ENCODE measurements at regions not wholly inside any gene's neighbourhood (a gene's known extent, or its start where the extent isn't known, plus 50 kb on each side); places are given as distances from the start of the nearest gene placed in this dataset.
"Not testable (repeated sequence)": the region's sequence is repeated elsewhere in the genome, so short reads cannot be mapped to it uniquely, and the experiment has no call there.

DNA sequence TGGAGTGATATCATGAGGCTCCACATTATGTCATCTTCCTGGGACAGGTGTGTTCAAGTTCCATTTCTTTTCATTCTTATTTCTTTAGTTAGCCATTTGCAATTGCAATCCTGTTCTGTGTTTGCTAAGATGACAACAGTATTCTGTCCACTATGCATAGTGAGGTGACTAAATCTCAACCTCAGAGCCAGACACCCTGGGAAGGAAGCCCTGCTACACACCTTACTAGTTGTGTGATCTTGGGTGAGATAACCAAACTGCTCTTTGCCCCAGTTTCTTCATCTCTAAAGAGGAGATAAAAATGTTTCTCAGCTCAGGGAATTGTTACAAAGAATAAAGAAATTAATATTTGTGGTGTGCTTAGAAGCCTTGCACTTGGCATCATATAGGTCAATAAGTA, 215.1 kb upstream of the RPS23 start:
- DNase-seq (ENCODE audit: low spot score), result no peak

GRCh38 chr5:82491397-82491796, 213.2 kb upstream of the RPS23 start:
- DNase-seq (ENCODE audit: low spot score), result no peak

DNA sequence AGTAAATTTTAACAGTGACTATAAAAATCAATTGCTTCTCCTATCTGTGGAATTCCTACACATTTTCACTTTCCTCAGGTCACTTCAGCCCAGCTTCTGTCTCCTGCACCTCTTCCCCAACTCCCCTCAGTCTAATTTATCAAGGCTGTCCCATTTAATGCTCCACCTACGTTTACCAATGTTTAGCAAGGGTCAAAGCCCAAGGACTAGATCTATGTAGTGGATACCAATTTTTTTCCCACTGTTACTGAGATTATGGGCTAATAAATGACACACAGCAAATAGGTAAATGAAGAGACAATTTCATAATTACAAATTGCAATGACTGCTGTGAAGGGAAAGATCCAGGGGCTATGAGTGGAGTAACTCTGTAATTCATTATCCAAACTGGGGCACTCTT, 211.5 kb upstream of the RPS23 start:
- DNase-seq (ENCODE audit: low spot score), result no peak

- no peak for DNase-seq (ENCODE audit: low spot score)
Observed at GRCh38 chr5:82487131-82487530, 209.0 kb upstream of the RPS23 start.

GRCh38 chr5:82480331-82480730, 202.2 kb upstream of the RPS23 start:
- DNase-seq (ENCODE audit: low spot score), result no peak

DNA sequence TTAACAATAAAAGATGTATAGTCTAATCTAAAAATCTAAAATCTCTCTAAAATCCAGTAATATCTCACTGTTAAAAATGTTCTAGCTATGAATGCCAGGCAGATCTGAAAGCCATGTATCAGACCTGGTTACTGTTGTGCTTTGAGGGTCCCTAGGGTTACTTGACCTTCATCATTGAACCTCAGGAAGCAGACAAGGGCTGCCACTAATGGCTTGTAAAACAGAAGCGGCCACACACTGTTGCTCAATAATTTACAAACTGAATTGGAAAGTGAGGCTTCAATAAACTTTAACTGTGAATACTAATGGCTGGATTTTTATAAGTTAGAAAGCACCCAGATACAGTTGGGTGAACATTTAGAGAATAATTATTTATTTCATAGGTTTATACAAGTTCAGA, 198.0 kb upstream of the RPS23 start:
- no peak for DNase-seq (ENCODE audit: low spot score)

- no peak for DNase-seq (ENCODE audit: low spot score)
Observed at GRCh38 chr5:82473262-82473661, 195.1 kb upstream of the RPS23 start.

- DNase-seq (ENCODE audit: low spot score), result no peak
Observed at GRCh38 chr5:82470185-82470994, 192.2 kb upstream of the RPS23 start.

GRCh38 chr5:82466986-82467561, 188.9 kb upstream of the RPS23 start:
- DNase-seq (ENCODE audit: low spot score), result no peak

DNA sequence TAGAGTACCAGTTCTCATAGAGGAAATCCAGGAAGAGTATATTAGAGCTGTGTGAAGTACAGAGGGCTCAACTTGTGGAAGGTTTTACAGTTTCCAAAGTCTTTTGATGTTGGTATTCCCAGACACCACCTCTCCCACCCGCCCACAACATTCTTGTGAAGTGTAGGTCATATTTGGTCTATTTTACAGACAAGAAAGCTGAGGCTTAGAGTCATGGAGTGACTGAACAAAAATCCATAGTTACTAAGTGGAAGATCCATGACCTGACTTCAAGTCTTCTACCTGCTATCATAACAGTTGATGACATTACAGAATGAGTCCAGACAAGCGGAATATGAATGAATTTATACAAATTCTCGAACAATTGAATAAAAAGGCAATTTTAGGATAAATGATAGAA, 187.1 kb upstream of the RPS23 start:
- DNase-seq (ENCODE audit: low spot score), result no peak

- DNase-seq (ENCODE audit: low spot score), result no peak
Observed at GRCh38 chr5:82459626-82460025, 181.5 kb upstream of the RPS23 start.

- not testable (repeated sequence) for DNase-seq (ENCODE audit: low spot score)
Observed at GRCh38 chr5:82455317-82455716, 177.2 kb upstream of the RPS23 start.

- no peak for DNase-seq (ENCODE audit: low spot score)
Observed at GRCh38 chr5:82448374-82448773, 170.2 kb upstream of the RPS23 start.

DNA sequence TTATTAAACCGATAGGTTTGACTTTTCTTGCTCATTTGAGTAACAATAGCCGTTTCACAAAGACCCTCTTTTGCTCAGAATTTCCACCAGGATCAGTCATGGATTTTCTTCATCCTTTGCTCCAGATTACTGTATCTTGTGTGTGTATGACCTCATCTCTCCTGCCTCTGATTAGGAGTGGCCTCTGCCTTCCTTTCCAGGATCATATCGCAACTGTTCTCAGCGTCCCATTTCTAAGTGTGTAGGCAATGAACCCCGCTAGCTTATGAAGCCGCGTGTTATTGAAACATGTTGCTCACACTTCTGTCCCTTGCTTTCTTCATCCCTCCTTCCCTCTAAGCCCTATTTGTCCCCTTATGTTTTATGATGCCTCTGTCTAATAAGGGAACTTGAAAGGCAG, 169.8 kb upstream of the RPS23 start:
- DNase-seq (ENCODE audit: low spot score), result no peak

GRCh38 chr5:82446809-82447208, 168.7 kb upstream of the RPS23 start:
- no peak for DNase-seq (ENCODE audit: low spot score)

DNA sequence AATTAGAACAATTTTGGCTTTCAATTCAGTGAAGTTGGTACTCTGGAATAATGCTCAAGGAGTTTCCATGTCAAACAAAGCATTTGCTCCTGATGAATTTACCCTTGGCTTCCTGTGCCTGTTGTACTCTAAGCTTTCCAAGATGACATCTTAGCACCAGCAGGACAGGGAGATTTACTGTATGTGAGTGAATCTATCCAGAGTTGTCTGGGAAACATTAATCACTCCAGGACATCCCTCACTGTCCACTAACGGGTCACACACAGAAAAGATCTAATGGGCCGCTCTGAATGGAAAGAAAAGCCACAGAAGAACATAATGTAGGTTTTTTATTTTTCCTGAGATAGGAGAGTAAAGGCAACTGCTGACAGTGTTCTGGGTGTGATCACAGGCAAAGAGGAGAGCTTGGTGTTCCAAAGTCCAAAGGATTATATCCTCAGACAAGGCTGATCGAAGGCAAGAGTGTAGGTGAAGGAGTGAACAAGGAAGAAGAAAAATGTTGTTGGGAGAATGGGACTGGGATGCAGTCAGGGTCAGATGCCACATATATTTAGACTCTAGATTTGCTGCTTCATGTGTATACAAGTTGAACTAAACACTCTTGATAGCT, 167.7 kb upstream of the RPS23 start:
- no peak for DNase-seq (ENCODE audit: low spot score)

DNA sequence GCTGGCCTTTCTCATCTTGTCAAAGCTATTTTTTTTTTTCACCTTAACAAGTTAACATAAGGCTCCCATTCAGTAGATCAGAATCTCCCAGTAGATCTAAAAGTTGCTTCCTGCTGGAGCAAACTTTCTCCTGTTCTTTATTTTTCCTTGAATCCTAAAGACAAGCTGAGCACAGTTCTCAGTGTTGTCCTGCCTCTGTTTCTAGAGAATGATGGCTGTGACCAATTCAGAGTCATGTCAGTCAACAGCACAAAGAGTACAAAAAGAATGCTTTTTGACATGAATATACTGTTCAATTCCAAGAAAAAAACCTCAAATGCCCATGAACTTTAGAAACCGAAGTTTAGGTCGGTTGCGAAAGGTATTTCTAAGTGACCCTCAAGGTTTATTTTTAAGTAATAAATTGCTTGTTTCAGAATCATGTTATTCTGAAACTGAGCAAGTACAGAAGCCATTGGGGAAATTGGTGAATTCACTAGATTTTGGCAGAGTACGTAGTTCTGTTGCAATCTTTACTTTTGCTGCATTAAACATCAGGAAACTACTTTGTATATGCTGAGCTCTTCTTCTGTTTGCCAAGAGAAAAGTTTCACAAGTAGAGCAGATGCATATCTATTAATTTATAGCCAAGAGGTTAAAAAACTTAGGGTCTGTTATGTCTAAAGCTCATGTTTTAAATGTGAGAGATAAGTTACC, 161.7 kb upstream of the RPS23 start:
- no peak for DNase-seq (ENCODE audit: low spot score)

DNA sequence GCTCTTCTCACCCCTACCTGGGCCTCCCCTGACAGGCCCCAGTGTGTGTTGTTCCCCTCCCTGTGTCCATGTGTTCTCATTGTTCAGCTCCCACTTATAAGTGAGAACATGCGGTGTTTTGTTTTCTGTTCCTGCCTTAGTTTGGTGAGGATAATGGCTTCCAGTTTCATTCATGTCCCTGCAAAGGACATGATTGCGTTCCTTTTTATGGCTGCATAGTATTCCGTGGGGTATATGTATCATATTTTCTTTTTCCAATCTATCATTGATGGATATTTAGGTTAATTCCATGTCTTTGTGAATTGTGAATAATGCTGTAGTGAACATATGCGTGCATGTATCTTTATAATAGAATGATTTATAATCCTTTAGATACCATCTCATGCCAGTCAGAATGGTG, 159.4 kb upstream of the RPS23 start:
- DNase-seq (ENCODE audit: low spot score), result not testable (repeated sequence)

- DNase-seq (ENCODE audit: low spot score), result no peak
Observed at GRCh38 chr5:82436291-82436690, 158.1 kb upstream of the RPS23 start.

- DNase-seq (ENCODE audit: low spot score), result not testable (repeated sequence)
Observed at GRCh38 chr5:82434696-82435660, 156.8 kb upstream of the RPS23 start.

DNA sequence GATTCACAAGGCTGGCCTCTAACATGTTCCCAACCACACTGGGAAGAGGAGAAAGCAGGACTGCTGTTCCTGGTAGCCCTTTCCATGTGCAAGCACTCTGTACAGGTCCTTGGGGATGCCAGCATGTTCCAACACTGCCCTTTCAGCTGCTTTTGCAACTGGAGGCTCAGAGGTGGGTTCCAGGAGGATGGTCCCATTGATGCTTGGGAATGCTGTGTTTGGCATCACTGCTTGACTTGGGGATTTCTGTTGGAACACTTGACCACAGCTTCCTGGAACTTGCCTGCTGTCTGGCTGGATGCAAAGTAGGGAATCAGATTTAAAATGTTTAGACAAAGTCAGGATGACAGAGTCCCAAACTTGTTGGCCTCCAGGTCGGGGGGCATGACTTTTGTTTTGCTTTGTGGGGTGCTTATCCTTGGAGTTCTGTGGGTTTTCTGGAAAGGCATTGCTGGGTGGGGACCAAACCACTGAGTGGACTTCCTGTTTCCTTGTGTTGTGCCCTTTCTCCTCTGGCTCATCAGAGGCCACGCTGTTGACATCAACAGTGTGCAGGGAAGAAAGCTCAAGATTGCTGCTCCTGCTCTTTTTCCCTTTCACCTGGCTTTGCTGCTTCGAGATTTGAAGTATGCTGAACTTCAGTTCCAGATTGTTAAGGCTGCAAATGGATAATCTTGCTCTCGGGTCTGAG, 148.5 kb upstream of the RPS23 start:
- no peak for DNase-seq (ENCODE audit: low spot score)

Measured in HuH-7.5 (cell line).